Amniotic epithelial cell (primary cell): ENCODE measurements at regions not wholly inside any gene's neighbourhood (a gene's known extent, or its start where the extent isn't known, plus 50 kb on each side); places are given as distances from the start of the nearest gene placed in this dataset.
"Not testable (repeated sequence)": the region's sequence is repeated elsewhere in the genome, so short reads cannot be mapped to it uniquely, and the experiment has no call there.

Experiments
- DNase-seq: peaks from one replicate; pipeline ENCODE4 v3.0.0-alpha.2; 2010; ENCODE audit warnings: low read depth

GRCh38 chr2:190150413-190150812, 87.9 kb upstream of the MSTN start:
- DNase-seq = no peak

- no peak for DNase-seq
These were observed 87.4 kb upstream of the MSTN start for GRCh38 chr2:190149908-190150307.

DNA sequence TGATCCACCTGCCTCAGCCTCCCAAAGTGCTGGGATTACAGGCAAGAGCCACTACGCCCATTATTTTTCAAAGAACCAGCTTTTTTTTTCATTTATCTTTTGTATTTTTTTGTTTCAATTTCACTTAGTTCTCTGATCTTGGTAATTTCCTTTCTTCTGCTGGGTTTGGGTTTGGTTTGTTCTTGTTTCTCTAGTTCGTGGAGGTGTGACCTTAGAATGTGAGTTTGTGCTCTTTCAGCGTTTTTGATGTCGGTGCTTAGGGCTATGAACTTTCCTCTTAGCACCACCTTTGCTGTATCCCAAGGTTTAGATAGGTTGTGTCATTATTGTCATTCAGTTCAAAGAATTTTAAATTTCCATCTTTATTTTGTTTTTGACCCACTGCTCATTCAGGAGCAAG, 86.7 kb upstream of the MSTN start:
- DNase-seq = no peak

- not testable (repeated sequence) for DNase-seq
These were observed 83.6 kb upstream of the MSTN start for GRCh38 chr2:190146109-190146508.

- not testable (repeated sequence) for DNase-seq
These were observed 77.9 kb upstream of the MSTN start for GRCh38 chr2:190140474-190140873.

- no peak for DNase-seq
These were observed 76.8 kb upstream of the MSTN start for GRCh38 chr2:190139371-190139770.

DNA sequence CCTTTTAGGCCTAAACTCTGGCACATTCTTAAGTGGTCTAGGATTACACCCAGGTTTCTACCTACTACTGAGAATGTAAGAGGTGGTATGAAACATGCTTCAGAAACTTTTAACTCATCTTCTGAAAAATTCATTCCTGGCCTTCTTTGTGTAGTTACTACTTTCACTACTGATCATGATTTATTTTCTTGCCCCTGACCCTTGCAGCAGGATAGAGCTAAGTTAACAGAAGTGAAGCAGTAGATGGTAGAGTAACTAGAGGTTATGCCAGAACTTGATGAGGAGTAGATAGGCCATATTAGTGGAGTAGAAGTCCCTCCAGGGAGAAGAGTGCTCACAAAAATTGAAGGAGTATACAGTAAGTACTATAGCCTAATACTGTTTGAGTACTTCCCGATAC, 75.5 kb upstream of the MSTN start:
- no peak for DNase-seq

GRCh38 chr2:190137561-190137960, 75.0 kb upstream of the MSTN start:
- DNase-seq = peak; percentile 23

DNA sequence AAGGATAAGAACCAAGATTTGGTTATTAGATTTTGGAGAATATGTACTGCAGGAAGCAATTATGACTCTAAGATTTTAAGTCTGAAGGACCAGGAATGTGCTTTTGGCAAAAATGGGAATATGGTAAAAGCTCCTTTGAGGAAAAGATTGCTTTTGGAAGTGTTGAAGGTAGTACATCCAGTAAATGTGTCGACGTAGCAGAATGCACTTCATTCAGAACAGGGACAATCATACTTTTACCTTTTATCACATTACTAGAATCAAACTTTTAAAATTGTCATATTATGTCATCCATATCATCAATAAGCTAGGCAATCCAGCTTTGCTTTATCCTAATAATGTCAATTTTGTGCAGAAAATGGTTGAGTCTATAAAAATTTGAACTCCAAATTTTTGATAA, 74.3 kb upstream of the MSTN start:
- no peak for DNase-seq

GRCh38 chr2:190136259-190136658, 73.7 kb upstream of the MSTN start:
- DNase-seq = no peak

DNA sequence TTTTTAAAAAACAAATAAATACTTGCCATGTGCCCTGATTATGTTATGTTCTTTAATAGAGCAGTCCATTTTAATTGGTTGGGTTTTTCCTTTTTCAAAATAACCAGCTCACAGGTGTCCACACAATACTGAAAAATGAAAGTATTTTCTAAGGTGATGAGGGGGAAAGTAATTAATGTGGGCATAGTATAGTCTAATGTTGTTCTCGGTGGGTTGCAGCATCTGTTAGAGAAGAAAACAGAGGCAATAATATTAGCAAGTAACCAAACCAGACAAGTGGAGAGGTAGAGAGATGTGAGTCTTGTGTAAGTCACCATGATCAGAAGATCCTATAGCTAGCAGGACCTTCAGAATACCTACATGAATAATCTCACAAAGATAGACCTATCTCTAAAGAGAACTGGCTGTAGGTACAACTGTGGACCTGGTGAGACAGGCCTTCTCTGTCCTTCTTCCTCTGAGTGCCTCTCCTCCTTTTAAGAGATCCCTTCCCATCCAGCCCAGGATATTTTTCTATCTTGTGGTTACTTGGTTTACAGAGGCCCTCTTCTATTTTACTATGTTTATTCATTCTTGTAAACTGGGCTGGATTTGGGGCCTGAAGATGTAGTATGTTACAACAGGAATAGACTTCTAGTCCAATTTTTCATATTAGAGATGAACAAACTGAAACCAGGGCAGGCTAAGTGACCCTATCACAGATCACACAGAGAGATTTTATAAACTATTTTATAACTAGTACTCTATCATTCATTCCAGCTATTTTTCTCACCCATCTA, 67.1 kb upstream of the MSTN start:
- no peak for DNase-seq

DNA sequence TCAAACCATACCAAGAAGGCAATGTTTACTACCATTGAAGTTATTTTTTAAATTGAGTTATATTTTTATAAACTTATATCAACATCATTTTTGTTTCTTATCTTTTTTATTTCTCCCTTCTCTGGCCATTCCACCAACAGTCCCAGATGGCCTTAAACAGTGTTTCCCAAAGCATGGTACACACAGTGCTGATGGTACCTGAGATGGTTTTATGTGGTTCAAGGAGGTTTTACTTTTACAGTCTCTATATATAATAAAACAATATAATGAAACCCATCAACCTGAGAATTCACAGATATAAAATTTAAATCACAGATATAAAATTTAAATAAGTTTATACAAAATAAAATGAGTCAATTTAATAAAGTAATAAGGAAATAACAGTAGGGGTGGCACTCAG, 65.1 kb upstream of the MSTN start:
- DNase-seq = no peak

- DNase-seq = no peak
These were observed 64.3 kb upstream of the MSTN start for GRCh38 chr2:190126798-190127197.

GRCh38 chr2:190123956-190124355, 61.4 kb upstream of the MSTN start:
- DNase-seq = peak; percentile 84

DNA sequence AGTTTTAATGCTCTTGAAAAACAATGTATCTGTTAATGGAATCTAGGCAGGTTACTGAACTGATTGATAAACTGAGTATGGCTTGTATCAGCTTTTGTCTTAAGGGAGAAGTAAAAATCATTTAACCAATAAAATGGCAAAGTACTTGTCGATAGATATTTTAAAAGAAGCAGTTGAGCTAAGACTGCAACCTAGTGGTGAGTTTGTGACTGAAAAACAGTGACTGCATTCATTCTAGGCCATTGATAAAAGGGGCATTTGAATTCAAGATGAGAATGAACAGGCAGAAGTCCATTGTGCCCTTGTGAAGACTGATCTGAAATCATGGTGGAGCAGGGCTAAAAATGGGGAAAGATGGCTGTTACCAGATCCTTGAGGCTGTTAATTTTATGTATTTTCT, 59.4 kb upstream of the MSTN start:
- peak; percentile 15 for DNase-seq

- DNase-seq = no peak
These were observed 58.8 kb upstream of the MSTN start for GRCh38 chr2:190121305-190121704.

DNA sequence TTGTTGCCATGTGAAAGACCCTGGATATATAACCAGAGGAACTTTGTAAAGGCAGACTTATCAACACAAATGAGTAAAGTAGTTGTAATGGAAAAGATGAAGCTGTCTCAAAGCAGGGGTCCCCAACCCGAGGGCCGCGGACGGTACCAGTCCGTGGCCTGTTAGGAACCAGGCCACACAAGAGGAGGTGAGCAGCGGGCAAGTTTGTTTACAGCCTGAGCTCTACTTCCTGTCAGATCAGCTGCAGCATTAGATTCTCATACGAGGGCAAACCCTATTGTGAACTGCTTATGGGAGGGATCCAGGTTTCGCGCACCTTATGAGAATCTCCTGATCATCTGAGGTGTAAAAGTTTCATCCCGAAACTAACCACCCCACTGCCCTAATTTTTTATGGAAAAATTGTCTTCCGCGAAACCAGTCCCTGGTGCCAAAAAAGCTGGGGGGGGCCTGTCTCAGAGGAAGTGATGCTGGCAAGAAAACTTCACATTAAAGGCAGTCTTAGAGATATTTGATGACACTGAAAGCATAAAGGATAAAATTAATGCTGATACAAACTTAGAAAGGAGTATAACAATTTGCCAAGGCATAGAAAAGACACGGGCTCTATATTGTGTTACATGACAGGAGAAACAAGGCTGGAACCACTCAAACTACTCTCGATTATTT, 57.5 kb upstream of the MSTN start:
- DNase-seq = no peak

DNA sequence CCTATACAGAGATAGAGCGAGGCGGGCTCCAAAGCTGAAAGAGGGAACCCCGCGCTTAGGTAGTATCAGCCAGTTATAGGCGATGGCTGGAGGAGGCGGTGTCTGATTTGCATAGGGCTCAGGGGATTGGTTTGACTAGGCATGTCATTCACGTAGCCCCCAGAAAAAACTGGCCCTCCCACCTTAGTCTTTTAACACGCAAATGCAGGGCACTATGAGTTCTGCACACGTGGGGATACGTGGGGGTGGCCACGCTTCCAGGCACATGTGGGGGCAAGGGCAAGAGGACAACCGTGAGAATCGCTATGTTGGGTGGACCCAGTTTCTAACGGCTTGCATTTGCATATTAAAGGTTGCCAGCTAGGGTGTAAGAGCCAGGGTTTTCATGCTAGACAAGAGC, 56.7 kb upstream of the MSTN start:
- no peak for DNase-seq

GRCh38 chr2:190117305-190117704, 54.8 kb upstream of the MSTN start:
- peak; percentile 14 for DNase-seq

- DNase-seq = no peak
These were observed 50.5 kb upstream of the MSTN start for GRCh38 chr2:190113000-190113399.
